ENCODE measurements at regions not wholly inside any gene's neighbourhood (a gene's known extent, or its start where the extent isn't known, plus 50 kb on each side); places are given as distances from the start of the nearest gene placed in this dataset.
A peak's percentile ranks its signal among the peaks of the same experiment; 100 is the strongest.

DNA sequence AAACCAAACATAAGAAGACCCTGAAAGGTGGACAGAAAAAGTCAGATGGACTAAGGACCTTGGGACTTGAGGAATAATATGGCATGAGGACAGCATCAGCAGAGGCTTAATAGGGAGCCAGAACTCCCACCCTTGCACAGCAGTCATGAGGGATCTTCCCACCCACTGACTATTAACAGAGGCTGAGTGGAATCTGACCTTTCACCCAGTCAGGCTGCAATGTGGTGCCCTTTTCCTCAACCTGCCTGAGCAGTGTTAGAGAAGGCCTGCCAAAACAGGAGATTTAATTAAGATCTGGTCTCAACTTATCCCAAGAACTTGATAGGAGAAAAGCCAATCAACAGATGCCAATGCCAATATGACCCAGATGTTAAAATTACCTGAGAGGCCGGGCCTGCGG lies 481.9 kb downstream of the KDM4C start:
- no peak for DNase-seq (ENCODE audit: low read depth)

DNA sequence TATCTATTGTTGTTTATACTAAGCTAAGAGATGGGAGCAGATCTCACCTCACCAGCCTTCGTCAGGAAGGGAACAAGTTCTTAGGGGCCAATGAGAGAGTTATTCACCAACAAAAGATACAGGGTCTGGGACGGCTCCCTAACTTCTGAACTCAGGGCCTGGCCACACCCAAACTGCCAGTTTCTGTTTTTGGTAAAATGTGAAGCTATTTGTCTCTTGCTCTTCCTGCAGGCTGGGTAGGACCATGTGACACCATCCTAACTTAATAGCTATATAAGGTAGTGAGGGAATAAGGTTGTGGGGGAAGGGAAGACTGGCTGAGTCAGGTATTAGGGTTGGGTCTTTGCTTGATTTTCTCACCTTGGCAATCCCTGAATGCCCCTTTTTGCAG lies 480.5 kb downstream of the KDM4C start:
- DNase-seq (ENCODE audit: low read depth): no peak

DNA sequence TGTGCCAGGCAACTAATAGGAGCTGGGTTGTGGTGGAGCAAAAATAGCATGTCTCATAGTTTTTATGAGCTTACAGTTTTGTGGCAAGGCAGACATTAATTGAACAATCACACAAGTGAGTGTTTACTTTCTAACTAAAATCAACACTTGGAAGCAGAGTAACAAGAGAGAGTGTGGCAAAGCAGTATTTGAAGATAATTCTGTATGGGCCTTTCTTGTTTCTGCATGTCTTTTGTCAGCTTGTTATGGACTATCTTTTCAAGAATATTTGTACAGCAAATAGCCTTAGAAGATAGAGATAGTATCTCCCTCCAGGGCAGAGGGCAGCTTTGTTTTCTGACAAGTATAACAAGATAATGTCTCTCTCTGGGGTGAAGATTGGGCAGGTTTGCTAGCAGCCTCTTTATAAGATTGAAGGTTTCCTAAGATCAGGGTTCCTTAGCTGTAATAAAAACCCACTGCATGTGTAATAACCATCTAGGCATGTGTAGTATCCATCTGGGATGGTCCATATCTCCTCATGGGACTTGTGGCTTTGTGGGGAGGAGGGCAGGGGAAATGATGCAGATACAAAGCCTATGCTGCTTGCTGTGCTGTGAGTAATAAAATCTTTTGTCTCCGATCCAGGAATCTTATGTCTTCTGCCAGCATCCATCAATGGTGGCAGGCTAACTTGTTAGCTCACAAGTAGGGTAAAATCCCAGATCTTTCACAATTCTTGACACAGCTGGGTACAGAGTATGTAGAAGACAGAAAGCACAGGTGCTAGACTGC lies 479.9 kb downstream of the KDM4C start:
- no peak for DNase-seq (ENCODE audit: low read depth)

DNA sequence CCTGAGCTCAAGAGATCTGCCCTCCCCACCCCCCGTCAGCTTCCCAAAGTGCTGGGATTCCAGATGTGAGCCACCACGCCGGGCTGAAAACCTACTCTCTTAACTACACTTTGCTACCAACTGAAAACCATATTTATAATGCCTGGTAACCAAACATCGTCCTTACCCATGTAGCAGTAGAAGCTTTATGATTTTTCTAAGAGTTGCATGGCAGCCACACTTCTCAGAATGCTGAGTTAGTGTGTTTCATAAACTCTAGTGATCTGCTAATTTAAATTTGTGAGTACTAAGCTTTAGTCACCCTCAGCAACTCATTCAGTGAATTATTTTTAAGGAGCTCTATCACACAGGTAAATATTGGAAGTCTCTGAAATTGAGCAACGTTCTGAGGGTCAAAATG lies 478.4 kb downstream of the KDM4C start:
- no peak for DNase-seq (ENCODE audit: low read depth)

DNA sequence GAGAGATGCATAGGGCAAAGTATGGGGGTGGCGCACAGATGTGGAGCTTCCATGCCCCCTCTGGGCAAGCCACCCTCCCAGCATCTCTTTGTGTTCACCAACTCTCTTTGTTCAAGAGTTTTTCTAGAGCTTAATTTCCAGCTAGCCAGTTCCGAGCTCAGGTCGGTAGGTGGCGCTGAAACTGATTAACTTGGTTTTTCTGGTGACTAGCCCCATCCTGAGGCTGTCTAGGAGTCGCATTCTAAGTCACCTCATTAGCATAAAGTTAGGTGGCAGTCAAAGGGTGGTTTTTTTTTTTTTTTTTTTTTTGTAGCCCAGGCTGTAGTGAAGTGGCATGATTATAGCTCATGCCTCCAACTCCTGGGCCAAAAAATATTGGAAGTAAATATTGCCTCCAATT lies 476.4 kb downstream of the KDM4C start:
- DNase-seq (ENCODE audit: low read depth): peak; percentile 44

DNA sequence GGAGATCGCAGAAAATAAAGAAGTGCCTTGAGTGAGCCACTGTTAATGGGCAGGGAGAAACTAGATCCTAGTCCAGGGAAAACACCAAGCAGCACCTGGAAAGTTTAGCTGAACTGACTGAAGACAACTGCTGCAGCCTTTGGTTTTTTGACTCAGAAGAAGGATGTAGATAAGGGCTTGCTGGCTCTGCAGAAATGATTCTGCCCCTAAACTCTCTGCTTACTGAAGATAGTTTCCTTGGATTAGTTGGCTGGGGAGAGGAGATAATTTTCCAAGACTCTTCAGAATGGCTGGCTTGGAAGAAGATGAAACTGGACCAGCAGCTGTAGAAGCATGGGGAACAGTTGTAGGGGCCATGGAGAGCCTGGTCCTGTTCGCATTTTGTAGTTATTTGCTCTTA lies 471.8 kb downstream of the KDM4C start:
- DNase-seq (ENCODE audit: low read depth): no peak

DNA sequence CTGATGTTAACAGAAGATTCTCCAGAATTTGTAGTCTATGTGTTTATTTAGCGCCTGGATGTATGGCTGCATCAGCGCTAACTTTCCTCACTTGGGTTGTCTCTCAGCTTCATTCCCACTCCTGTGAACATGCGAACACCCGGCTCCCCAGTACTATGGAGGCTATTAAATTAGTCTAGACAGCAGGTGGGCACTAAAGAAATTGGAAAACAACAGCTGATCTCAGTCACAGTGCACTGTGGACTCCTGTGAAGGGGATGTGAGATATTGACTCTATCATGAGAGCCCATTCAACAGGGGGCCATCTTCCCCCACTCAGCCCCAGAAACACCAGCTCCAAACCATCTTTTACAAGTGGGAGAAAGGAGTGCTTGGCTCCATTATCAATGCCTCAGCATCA lies 471.0 kb downstream of the KDM4C start:
- DNase-seq (ENCODE audit: low read depth): no peak

DNA sequence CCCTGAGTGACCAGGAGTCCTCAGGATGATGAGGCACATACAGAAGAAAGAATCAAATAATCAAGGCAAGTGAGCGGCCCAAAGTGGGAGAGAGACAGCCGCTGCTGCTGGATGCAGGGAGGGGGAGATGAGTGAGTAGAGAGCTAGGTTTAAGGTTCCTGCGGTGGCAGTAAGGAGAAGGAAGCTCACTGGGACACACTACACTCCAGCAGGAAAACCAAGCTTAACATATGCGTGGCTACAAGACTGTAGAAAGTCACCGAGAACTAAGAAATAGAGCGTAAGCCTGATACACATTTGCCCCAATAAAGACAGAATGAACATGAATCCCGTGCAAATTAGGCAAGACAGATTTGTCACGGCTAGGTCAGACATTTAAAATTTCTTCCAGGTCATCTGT lies 470.2 kb downstream of the KDM4C start:
- no peak for DNase-seq (ENCODE audit: low read depth)

DNA sequence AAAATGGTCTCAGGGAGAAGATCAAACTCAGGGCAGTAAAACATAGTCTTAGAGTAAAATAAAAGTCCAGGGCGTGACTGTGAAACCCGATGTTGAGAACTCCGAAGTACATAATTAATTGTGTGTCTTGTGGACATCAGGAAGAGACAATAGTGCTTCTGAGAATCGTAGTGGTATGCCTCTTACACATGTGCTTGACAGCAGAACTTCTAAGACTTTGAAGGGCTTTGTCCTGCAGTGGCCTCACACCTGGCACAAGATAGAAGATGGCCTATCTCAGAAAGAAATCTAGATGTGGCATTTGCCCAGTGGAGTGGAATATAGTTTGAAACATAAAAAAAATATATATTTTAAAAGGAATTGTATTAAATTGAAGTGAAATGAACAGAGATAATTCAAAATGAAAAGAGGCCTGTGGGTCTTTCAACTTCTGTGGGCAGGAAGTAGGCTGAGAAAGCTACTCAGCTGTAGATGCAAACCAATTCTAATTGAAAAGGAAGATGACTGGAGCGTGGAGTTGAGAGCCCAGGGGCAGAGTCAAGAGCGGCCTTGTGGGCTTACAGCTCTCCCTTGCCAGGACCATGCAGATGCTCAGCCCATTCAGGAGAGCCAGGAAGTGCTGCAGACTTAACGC lies 468.4 kb downstream of the KDM4C start:
- no peak for DNase-seq (ENCODE audit: low read depth)
